CD4-positive, alpha-beta T cell treated with Interleukin-10 for 1 hour (primary cell): ENCODE measurements at regions not wholly inside any gene's neighbourhood (a gene's known extent, or its start where the extent isn't known, plus 50 kb on each side); places are given as distances from the start of the nearest gene placed in this dataset.
"Not testable (repeated sequence)": the region's sequence is repeated elsewhere in the genome, so short reads cannot be mapped to it uniquely, and the experiment has no call there.

Experiments
- DNase-seq: peaks from one replicate; pipeline ENCODE4 v3.0.0-alpha.2; 2020

GRCh38 chr15:31705076-31705678 is 325.1 kb upstream of the CHRNA7 start:
- DNase-seq, result not testable (repeated sequence)

GRCh38 chr15:31707944-31708702 is 322.2 kb upstream of the CHRNA7 start:
- not testable (repeated sequence) for DNase-seq

- DNase-seq, result not testable (repeated sequence)
These were observed 321.5 kb upstream of the CHRNA7 start for GRCh38 chr15:31708703-31709327.

GRCh38 chr15:31709479-31709878 is 320.8 kb upstream of the CHRNA7 start:
- not testable (repeated sequence) for DNase-seq

GRCh38 chr15:31710806-31711205 is 319.5 kb upstream of the CHRNA7 start:
- DNase-seq, result not testable (repeated sequence)

- DNase-seq, result not testable (repeated sequence)
These were observed 315.1 kb upstream of the CHRNA7 start for GRCh38 chr15:31715208-31715607.

GRCh38 chr15:31718625-31719024 is 311.7 kb upstream of the CHRNA7 start:
- DNase-seq, result not testable (repeated sequence)

- not testable (repeated sequence) for DNase-seq
These were observed 310.8 kb upstream of the CHRNA7 start for GRCh38 chr15:31719396-31720022.

- not testable (repeated sequence) for DNase-seq
These were observed 307.3 kb upstream of the CHRNA7 start for GRCh38 chr15:31723019-31723418.

GRCh38 chr15:31724903-31725302 is 305.4 kb upstream of the CHRNA7 start:
- DNase-seq, result not testable (repeated sequence)

- DNase-seq, result not testable (repeated sequence)
These were observed 304.7 kb upstream of the CHRNA7 start for GRCh38 chr15:31725619-31726018.

GRCh38 chr15:31727612-31728011 is 302.7 kb upstream of the CHRNA7 start:
- DNase-seq, result no peak

- DNase-seq, result no peak
These were observed 297.6 kb upstream of the CHRNA7 start for GRCh38 chr15:31732726-31733125.

- DNase-seq, result no peak
These were observed 296.9 kb upstream of the CHRNA7 start for GRCh38 chr15:31733424-31733823.

GRCh38 chr15:31740203-31740602 is 290.1 kb upstream of the CHRNA7 start:
- DNase-seq, result no peak

GRCh38 chr15:31745841-31746240 is 284.5 kb upstream of the CHRNA7 start:
- DNase-seq, result no peak

GRCh38 chr15:31752065-31752762 is 278.1 kb upstream of the CHRNA7 start:
- DNase-seq, result no peak

- no peak for DNase-seq
These were observed 277.4 kb upstream of the CHRNA7 start for GRCh38 chr15:31752905-31753304.

GRCh38 chr15:31758126-31758525 is 272.2 kb upstream of the CHRNA7 start:
- no peak for DNase-seq

GRCh38 chr15:31768055-31768454 is 262.3 kb upstream of the CHRNA7 start:
- no peak for DNase-seq

GRCh38 chr15:31774045-31774444 is 256.3 kb upstream of the CHRNA7 start:
- DNase-seq, result no peak

- DNase-seq, result no peak
These were observed 254.3 kb upstream of the CHRNA7 start for GRCh38 chr15:31776039-31776438.

- no peak for DNase-seq
These were observed 249.1 kb upstream of the CHRNA7 start for GRCh38 chr15:31781261-31781660.
